HG03342 (cell line): ENCODE measurements at regions not wholly inside any gene's neighbourhood (a gene's known extent, or its start where the extent isn't known, plus 50 kb on each side); places are given as distances from the start of the nearest gene placed in this dataset.

Experiments used
- ATAC-seq: cut with Tn5 transposase; IDR thresholded peaks from one replicate; pipeline ENCODE4 v1.9.1; 2021; ENCODE audit warnings: mild to moderate bottlenecking, moderate library complexity; ENCODE audit not compliant: unreplicated experiment

GRCh38 chr1:118739501-118739900 lies 248.6 kb downstream of the TBX15 start:
- ATAC-seq, result no peak

GRCh38 chr1:118736322-118736721 lies 251.8 kb downstream of the TBX15 start:
- no peak for ATAC-seq

GRCh38 chr1:118717893-118718292 lies 270.2 kb downstream of the TBX15 start:
- no peak for ATAC-seq

GRCh38 chr1:118716775-118717174 lies 271.4 kb downstream of the TBX15 start:
- ATAC-seq, result no peak

- ATAC-seq, result no peak
Measured at GRCh38 chr1:118711356-118711755, 276.8 kb downstream of the TBX15 start.

GRCh38 chr1:118698911-118699310 lies 289.2 kb downstream of the TBX15 start:
- ATAC-seq, result no peak

- ATAC-seq, result no peak
Measured at GRCh38 chr1:118692143-118692542, 296.0 kb downstream of the TBX15 start.

- no peak for ATAC-seq
Measured at GRCh38 chr1:118688891-118689290, 299.3 kb downstream of the TBX15 start.

GRCh38 chr1:118661769-118662320 lies 326.3 kb downstream of the TBX15 start:
- no peak for ATAC-seq

GRCh38 chr1:118660769-118661168 lies 327.4 kb downstream of the TBX15 start:
- no peak for ATAC-seq

- ATAC-seq, result no peak
Measured at GRCh38 chr1:118659646-118660045, 328.5 kb downstream of the TBX15 start.

- no peak for ATAC-seq
Measured at GRCh38 chr1:118650107-118650807, 337.9 kb downstream of the TBX15 start.

- ATAC-seq, result no peak
Measured at GRCh38 chr1:118649369-118650106, 338.6 kb downstream of the TBX15 start.

- no peak for ATAC-seq
Measured at GRCh38 chr1:118636004-118636403, 352.1 kb downstream of the TBX15 start.

- no peak for ATAC-seq
Measured at GRCh38 chr1:118627435-118627834, 360.7 kb downstream of the TBX15 start.

- no peak for ATAC-seq
Measured at GRCh38 chr1:118621839-118622238, 366.3 kb downstream of the TBX15 start.

GRCh38 chr1:118618618-118619340 lies 369.4 kb downstream of the TBX15 start:
- ATAC-seq, result no peak

GRCh38 chr1:118617916-118618315 lies 370.2 kb downstream of the TBX15 start:
- ATAC-seq, result no peak

- ATAC-seq, result no peak
Measured at GRCh38 chr1:118615066-118615465, 373.1 kb downstream of the TBX15 start.

GRCh38 chr1:118589238-118589846 lies 398.8 kb downstream of the TBX15 start:
- ATAC-seq, result no peak

GRCh38 chr1:118588566-118588965 lies 399.6 kb downstream of the TBX15 start:
- no peak for ATAC-seq
